Neuronal stem cell (in vitro differentiated cells): ENCODE measurements at regions not wholly inside any gene's neighbourhood (a gene's known extent, or its start where the extent isn't known, plus 50 kb on each side); places are given as distances from the start of the nearest gene placed in this dataset.
A peak's percentile ranks its signal among the peaks of the same experiment; 100 is the strongest.

ENCODE experiments used
- DNase-seq: peaks from one replicate; pipeline ENCODE4 v3.0.0-alpha.2; 2013; ENCODE audit warnings: low spot score
- H2AFZ ChIP-seq: one replicate; pipeline ENCODE4 v1.6.1; 2013; ENCODE audit warnings: mild to moderate bottlenecking, low read length, inconsistent platforms
- H2AK5ac ChIP-seq: 2 replicates; pipeline ENCODE4 v1.6.1; 2013; ENCODE audit warnings: low read depth, mild to moderate bottlenecking, inconsistent platforms, low read length, moderate library complexity, mixed read lengths
- H2BK120ac ChIP-seq: 2 replicates; pipeline ENCODE4 v1.6.1; 2013; ENCODE audit warnings: low read depth, mild to moderate bottlenecking, inconsistent platforms, low read length, moderate library complexity, mixed read lengths
- H2BK12ac ChIP-seq: one replicate; pipeline ENCODE4 v1.6.1; 2013; ENCODE audit warnings: low read length, inconsistent platforms
- H2BK15ac ChIP-seq: 2 replicates; pipeline ENCODE4 v1.6.1; 2013; ENCODE audit warnings: mild to moderate bottlenecking, low read length, inconsistent platforms, mixed read lengths
- H2BK5ac ChIP-seq: one replicate; pipeline ENCODE4 v1.6.1; 2013; ENCODE audit warnings: inconsistent platforms, mild to moderate bottlenecking, low read length, moderate library complexity
- H3K14ac ChIP-seq: one replicate; pipeline ENCODE4 v1.6.1; 2013; ENCODE audit warnings: low read length, inconsistent platforms
- H3K18ac ChIP-seq: 2 replicates; pipeline ENCODE4 v1.6.1; 2013; ENCODE audit warnings: low read length, inconsistent platforms
- H3K23ac ChIP-seq: 2 replicates; pipeline ENCODE4 v1.6.1; 2013; ENCODE audit warnings: low read depth, mild to moderate bottlenecking, mixed read lengths, low read length, inconsistent platforms; ENCODE audit not compliant: poor library complexity
- H3K27ac ChIP-seq: replicated peaks from 3 replicates; pipeline ENCODE4 v1.5.1; 2013; ENCODE audit warnings: low read length, inconsistent platforms
- H3K27me3 ChIP-seq, 3 experiments: 2 replicates each; pipeline ENCODE4 v1.6.1; 2013; ENCODE audit warnings: low read length in 3 of 3, mild to moderate bottlenecking in 2 of 3, inconsistent platforms in 1 of 3, low read depth in 1 of 3, mixed read lengths in 1 of 3, moderate library complexity in 1 of 3; ENCODE audit not compliant: control insufficient read depth in 3 of 3, insufficient read depth in 3 of 3
- H3K36me3 ChIP-seq, 2 donors: replicated peaks in 1 of 2; 2 replicates each; pipeline ENCODE4 v1.6.1; 2013; ENCODE audit warnings: low read length in 2 of 2; ENCODE audit not compliant: control insufficient read depth in 2 of 2, insufficient read depth in 2 of 2
- H3K4ac ChIP-seq: 2 replicates; pipeline ENCODE4 v1.6.1; 2013; ENCODE audit warnings: inconsistent platforms, mild to moderate bottlenecking, low read length, moderate library complexity
- H3K4me1 ChIP-seq, 2 donors: 1 replicate in 1 of 2; 2 replicates in 1 of 2; pipeline ENCODE4 v1.6.1; 2013; ENCODE audit warnings: low read length in 2 of 2, low read depth in 1 of 2; ENCODE audit not compliant: control insufficient read depth in 2 of 2, insufficient read depth in 1 of 2
- H3K4me2 ChIP-seq: one replicate; pipeline ENCODE4 v1.6.1; 2013; ENCODE audit warnings: mild to moderate bottlenecking, low read length, inconsistent platforms; ENCODE audit not compliant: insufficient read depth, poor library complexity, severe bottlenecking
- H3K4me3 ChIP-seq, 2 donors: 2 replicates each; pipeline ENCODE4 v1.5.1; 2013; ENCODE audit warnings: low read length in 2 of 2, mild to moderate bottlenecking in 2 of 2, inconsistent platforms in 1 of 2, moderate library complexity in 1 of 2
- H3K79me1 ChIP-seq: one replicate; pipeline ENCODE4 v1.6.1; 2013; ENCODE audit warnings: low read depth, mild to moderate bottlenecking, inconsistent platforms, low read length, moderate library complexity
- H3K9ac ChIP-seq: one replicate; pipeline ENCODE4 v1.6.1; 2013; ENCODE audit warnings: mild to moderate bottlenecking, low read depth, low read length, inconsistent platforms; ENCODE audit not compliant: poor library complexity
- H3K9me3 ChIP-seq, 2 donors: replicated peaks in 1 of 2; 2 replicates each; pipeline versions ENCODE3 to v1.6.1; 2013; ENCODE audit warnings: low read length in 2 of 2, mild to moderate bottlenecking in 2 of 2, inconsistent platforms in 1 of 2, low read depth in 1 of 2, mixed read lengths in 1 of 2, moderate library complexity in 1 of 2; ENCODE audit not compliant: control insufficient read depth in 2 of 2, insufficient read depth in 1 of 2
- H4K8ac ChIP-seq: one replicate; pipeline ENCODE4 v1.6.1; 2013; ENCODE audit warnings: low read depth, mild to moderate bottlenecking, inconsistent platforms, low read length, moderate library complexity
- H4K91ac ChIP-seq: one replicate; pipeline ENCODE4 v1.6.1; 2013; ENCODE audit warnings: low read length, low read depth, mild to moderate bottlenecking, inconsistent platforms; ENCODE audit not compliant: poor library complexity
- WGBS, 2 donors: extraction: QIAGEN DNeasy Blood & Tissue Kit; methylation state at CpG; one replicate each; pipeline ENCODE4 v1.1.7; 2013; ENCODE audit warnings: missing lambda C conversion rate in 2 of 2, mixed read lengths in 1 of 2; ENCODE audit not compliant: insufficient read length in 2 of 2, insufficient replicate concordance in 1 of 2; ENCODE audit errors: extremely low coverage in 2 of 2; 5-methylcytosine and 5-hydroxymethylcytosine counted together

GRCh38 chr15:93314245-93314644, 225.2 kb upstream of the RGMA start:
- Histone ChIP-seq H3K9ac (no peak overlapping the region), H2BK5ac (peak overlapping the region; percentile 60), H3K79me1 (peaks cover 5% of the 10 kb centered on the region), H3K27me3 (no peaks in the 10 kb centered on the region), H3K4me2 (peak overlapping the region; percentile 34), H2AFZ (no peak overlapping the region), H3K4ac (peak overlapping the region; percentile 90), H3K23ac (no peak overlapping the region), H3K9me3 (peaks cover 0 to 42% of the 10 kb centered on the region in 2 donors), H2BK12ac (peak overlapping the region; percentile 87), H4K8ac (peak overlapping the region; percentile 19), H2AK5ac (peak overlapping the region; percentile 99), H3K18ac (peak overlapping the region; percentile 96), H2BK120ac (peak overlapping the region; percentile 99), H3K14ac (no peak overlapping the region), H2BK15ac (peak overlapping the region; percentile 30), H3K27ac (peak overlapping the region; percentile 91), H4K91ac (peak overlapping the region; percentile 44), H3K4me1 (peaks cover 24 to 28% of the 10 kb centered on the region in 2 donors), H3K4me3 (peak overlapping the region in 1 of 2 donors; percentile 51), H3K36me3 (peaks cover 0 to 38% of the 10 kb centered on the region in 2 donors)
- DNase-seq, result no peak
- no CpG with 5 or more reads among the region's 5 CpGs for WGBS, 2 donors

GRCh38 chr15:93312891-93313486, 224.0 kb upstream of the RGMA start:
- H2BK120ac ChIP-seq, result no peak overlapping the region
- H3K27ac ChIP-seq, result peak overlapping the region; percentile 91
- DNase-seq, result peak; percentile 87
- peak overlapping the region; percentile 13 for H3K18ac ChIP-seq
- no peak overlapping the region for H3K4ac ChIP-seq
- WGBS, 2 donors, result no CpG with 5 or more reads among the region's 7 CpGs
- H4K91ac ChIP-seq, result no peak overlapping the region
- peak overlapping the region; percentile 49 for H2BK5ac ChIP-seq
- H2BK12ac ChIP-seq, result no peak overlapping the region
- H3K14ac ChIP-seq, result no peak overlapping the region
- peaks cover 3% of the 10 kb centered on the region for H3K79me1 ChIP-seq
- H3K4me2 ChIP-seq, result peak overlapping the region; percentile 2
- no peak overlapping the region for H2BK15ac ChIP-seq
- peak overlapping the region; percentile 2 for H2AFZ ChIP-seq
- peak overlapping the region in 1 of 2 donors; percentile 51 for H3K4me3 ChIP-seq
- peaks cover 0 to 31% of the 10 kb centered on the region in 2 donors for H3K9me3 ChIP-seq
- H2AK5ac ChIP-seq, result no peak overlapping the region
- H3K4me1 ChIP-seq, result peaks cover 24 to 28% of the 10 kb centered on the region in 2 donors
- H4K8ac ChIP-seq, result no peak overlapping the region
- H3K23ac ChIP-seq, result no peak overlapping the region
- peaks cover 0 to 28% of the 10 kb centered on the region in 2 donors for H3K36me3 ChIP-seq
- no peaks in the 10 kb centered on the region for H3K27me3 ChIP-seq
- no peak overlapping the region for H3K9ac ChIP-seq

- WGBS, 2 donors, result no CpG with 5 or more reads among the region's 11 CpGs
- Histone ChIP-seq H3K27ac (peak overlapping the region; percentile 91), H3K9ac (no peak overlapping the region), H3K4me3 (no peak overlapping the region), H3K79me1 (peaks cover 3% of the 10 kb centered on the region), H2BK5ac (peak overlapping the region; percentile 49), H4K91ac (peak overlapping the region; percentile 56), H3K18ac (peak overlapping the region; percentile 95), H3K4me2 (no peak overlapping the region), H3K27me3 (no peaks in the 10 kb centered on the region), H3K9me3 (peaks cover 0 to 18% of the 10 kb centered on the region in 2 donors), H3K4ac (no peak overlapping the region), H3K4me1 (peaks cover 27 to 28% of the 10 kb centered on the region in 2 donors), H2AK5ac (peak overlapping the region; percentile 12), H2AFZ (no peak overlapping the region), H3K23ac (no peak overlapping the region), H2BK120ac (peak overlapping the region; percentile 20), H2BK15ac (no peak overlapping the region), H4K8ac (no peak overlapping the region), H2BK12ac (peak overlapping the region; percentile 52), H3K36me3 (peaks cover 0 to 14% of the 10 kb centered on the region in 2 donors), H3K14ac (no peak overlapping the region)
- DNase-seq, result no peak
Observed at GRCh38 chr15:93311620-93312019, 222.6 kb upstream of the RGMA start.

- WGBS, 2 donors, result no CpG with 5 or more reads among the region's 16 CpGs
- H3K79me1 ChIP-seq, result no peaks in the 10 kb centered on the region
- no peak overlapping the region for H2AFZ ChIP-seq
- H4K91ac ChIP-seq, result no peak overlapping the region
- H3K4me2 ChIP-seq, result no peak overlapping the region
- no peak overlapping the region for H3K27ac ChIP-seq
- DNase-seq, result no peak
- peaks cover 0 to 5% of the 10 kb centered on the region in 2 donors for H3K9me3 ChIP-seq
- no peak overlapping the region for H3K23ac ChIP-seq
- H3K27me3 ChIP-seq, result no peaks in the 10 kb centered on the region
- H2BK5ac ChIP-seq, result peak overlapping the region; percentile 56
- peak overlapping the region; percentile 73 for H2BK120ac ChIP-seq
- no peak overlapping the region for H3K9ac ChIP-seq
- H2BK15ac ChIP-seq, result peak overlapping the region; percentile 52
- H3K4ac ChIP-seq, result no peak overlapping the region
- H3K4me1 ChIP-seq, result peaks cover 13 to 20% of the 10 kb centered on the region in 2 donors
- peak overlapping the region; percentile 47 for H2BK12ac ChIP-seq
- peak overlapping the region; percentile 73 for H2AK5ac ChIP-seq
- no peaks in the 10 kb centered on the region for H3K36me3 ChIP-seq
- no peak overlapping the region for H4K8ac ChIP-seq
- no peak overlapping the region for H3K14ac ChIP-seq
- no peak overlapping the region for H3K4me3 ChIP-seq
- H3K18ac ChIP-seq, result peak overlapping the region; percentile 79
Observed at GRCh38 chr15:93308026-93308690, 219.1 kb upstream of the RGMA start.
